COR-L47 (cell line): ENCODE measurements at regions not wholly inside any gene's neighbourhood (a gene's known extent, or its start where the extent isn't known, plus 50 kb on each side); places are given as distances from the start of the nearest gene placed in this dataset.
"Not testable (repeated sequence)": the region's sequence is repeated elsewhere in the genome, so short reads cannot be mapped to it uniquely, and the experiment has no call there.

Experiments used
- DNase-seq: peaks from one replicate; lab custom pipeline; 2025; lab: John Stamatoyannopoulos, UW

DNA sequence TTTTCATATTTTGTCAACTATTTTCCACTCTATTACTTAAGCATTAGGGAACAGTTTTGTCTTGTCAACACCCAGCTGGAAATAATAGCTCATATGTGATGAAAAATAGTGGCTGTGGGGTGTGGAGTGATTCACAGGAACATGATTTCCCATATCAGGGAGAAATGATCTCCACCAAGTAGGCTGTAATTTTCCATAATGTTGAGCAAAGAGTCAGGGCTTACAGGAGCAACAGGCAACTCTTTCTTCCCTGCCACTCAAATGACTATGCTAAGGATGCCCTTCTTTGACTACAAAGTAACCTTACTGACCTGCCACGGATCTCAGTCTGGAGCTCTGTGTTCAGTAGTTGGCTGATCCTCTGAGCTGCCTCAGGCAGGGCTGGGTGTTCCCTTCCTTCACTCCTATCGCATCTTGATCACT is 90.0 kb upstream of the GATB start:
- DNase-seq, result no peak

DNA sequence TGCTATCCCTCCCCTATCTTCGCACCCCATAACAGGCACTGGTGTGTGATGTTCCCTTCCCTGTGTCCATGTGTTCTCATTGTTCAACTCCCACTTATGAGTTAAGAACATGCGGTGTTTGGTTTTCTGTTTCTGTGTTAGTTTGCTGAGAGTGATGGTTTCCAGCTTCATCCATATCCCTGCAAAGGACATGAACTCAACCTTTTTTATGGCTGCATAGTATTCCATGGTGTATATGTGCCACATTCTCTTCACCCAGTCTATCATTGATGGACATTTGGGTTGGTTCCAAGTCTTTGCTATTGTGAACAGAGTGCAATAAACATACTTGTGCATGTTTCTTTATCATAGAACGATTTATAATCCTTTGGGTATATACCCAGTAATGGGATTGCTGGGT is 84.7 kb upstream of the GATB start:
- DNase-seq, result not testable (repeated sequence)

DNA sequence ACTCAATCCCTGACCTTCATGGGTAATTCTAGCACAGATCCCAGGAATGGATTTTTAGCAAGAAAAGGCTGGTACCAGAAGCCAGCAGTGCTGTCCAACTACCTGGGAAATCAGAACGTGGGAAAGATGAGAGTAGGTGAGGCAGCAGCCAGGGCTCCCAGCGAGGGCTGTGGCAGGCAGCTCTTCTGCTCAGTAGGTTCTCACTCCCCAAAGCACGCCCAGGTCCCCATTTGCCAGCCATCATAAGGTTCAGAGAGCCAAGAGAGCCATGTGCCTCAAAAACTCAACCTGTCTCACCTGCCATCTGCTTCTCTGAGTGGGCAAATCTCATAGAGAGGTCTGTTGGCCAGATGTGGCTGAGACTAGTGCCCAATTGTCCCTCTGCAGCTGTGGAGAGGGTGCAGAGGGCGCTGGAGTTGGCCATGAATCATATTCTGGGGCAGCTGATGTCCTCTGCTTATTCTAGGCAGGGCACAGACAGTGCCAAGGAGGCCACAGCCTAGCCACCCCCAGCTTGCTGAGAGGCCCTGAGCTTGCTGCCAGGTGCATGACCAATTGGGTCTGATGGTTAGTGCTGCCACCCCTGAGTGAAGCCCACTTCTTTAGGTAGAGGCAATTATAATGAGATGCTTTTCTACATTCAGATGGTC is 81.7 kb upstream of the GATB start:
- no peak for DNase-seq

DNA sequence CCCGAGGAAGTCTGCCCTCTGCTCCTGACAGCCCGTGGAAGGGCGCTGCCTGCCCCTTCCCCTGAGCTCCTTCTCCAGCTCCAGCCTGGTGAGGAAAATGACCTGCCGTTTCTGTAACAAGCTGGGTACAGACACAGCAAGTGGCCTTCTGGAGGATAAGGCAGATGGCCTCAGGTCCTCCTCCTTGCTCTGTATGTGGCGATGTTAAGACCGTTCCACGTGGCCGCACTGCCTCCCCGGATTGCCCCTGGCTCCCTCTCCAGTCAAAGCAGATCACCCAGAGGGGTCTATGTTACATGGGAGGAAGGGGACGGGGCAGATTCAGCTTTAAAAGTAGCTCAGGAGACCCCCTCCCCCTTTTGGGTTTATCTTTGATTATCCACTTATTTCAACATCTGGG is 80.3 kb upstream of the GATB start:
- no peak for DNase-seq

DNA sequence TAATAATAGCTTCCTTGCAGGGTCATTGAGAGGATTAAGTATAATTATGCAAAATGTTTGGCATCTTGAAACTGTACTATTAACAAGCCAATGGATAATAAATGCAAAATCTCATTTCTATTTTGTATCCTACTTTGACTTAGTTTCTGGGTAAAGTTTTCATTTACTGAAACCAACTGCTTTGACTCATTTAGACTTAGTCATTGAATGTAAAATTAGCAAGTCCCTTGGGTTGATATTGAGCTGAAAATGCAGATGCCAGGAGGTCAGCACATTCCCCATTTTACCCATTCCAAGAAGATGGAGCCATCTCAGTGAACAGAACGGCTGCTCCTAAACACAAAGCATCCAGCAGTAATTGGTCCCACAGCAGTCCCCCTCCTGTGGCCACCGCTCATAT is 74.7 kb upstream of the GATB start:
- no peak for DNase-seq

DNA sequence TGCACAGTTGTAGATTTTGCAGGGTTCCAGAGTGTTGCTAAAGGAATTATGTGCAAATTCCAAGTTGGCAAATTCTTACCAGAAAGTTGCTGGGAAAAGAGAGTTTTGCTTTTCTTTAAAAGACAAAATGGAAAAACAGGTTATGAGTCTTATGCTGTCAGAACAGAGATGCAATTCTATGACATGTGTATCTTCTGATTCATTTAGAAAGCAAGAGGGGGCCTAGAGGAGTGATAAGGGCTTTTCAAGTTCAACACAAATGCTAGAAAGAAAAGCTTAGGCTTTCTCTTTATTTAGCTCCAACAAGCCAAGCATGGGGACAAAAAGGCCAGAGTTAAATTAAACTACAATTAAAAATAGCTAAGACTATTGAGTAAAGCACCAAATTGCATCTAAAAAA is 72.4 kb upstream of the GATB start:
- no peak for DNase-seq

DNA sequence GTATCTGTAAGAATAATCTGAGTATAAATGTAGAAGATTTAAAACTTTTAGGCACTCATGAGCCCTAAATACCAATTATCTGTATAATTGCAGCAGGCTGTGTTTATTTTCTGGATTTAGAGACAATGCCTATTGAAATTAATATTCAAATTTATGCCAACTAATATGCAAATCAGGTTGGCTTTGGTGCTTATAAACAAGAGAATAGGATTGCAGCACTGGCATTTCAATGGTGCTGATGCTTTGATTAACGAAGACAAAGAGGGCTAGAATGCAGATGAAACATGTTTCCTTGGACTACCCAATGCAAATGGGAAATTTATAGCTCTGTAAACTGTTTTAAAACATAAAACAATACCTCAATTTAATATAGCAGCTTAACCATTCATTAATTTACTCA is 70.7 kb upstream of the GATB start:
- DNase-seq, result no peak

DNA sequence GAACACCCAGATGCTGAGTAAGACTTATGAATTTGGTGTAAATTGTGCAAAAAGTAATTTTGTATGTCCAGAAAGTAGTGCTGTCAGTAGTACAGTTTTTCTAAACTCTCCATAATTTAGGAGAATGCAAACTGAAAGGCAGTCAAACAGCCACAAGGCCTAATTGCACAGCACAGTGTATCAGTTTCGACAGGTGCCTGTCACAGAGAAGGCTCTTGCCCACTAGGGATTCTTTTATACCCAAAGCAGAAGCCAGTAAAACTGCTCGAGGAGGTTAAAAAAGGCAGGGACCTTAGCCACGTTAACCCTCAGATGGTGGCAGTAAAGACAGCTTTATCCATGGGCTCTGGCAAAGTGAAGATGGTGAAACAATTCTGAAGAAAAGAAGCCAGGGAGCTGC is 69.4 kb upstream of the GATB start:
- DNase-seq, result no peak

DNA sequence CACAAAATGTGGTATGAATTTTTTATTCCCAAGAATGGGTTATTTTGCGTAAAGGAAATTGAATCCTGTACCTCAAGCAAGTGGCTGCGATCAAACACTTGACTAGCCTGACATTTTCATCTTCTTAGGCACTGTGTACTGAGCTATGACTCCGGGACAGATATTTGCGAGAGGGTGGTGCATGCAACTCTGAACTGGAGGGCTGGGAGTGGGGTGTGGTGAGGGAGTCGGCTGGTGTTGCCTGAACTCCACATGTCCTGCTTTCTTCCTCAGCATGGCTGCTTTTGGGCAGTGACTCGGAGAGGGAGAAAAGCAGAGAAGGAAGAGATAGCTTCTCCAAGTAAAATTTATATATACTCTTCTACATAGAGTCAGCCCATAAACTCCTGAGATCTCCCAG is 68.5 kb upstream of the GATB start:
- DNase-seq, result no peak

DNA sequence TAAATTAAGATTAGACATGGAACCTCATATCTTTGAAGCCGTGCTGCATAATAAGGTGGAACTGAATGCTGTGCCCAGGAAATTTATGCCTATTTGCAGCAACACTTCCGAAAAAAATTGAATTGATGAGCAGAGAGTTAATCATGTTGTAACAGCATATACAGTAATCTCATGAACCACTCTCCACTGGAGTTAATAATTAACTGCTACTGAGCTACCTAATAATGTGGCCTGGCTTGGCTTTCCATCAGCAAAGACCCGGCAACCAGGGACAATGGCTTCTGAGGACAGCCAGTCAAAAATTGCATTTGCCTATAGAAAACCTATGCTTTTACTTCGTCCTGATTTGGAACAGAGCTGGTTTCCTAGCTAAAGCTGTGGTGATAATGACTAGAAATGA is 63.8 kb upstream of the GATB start:
- no peak for DNase-seq

DNA sequence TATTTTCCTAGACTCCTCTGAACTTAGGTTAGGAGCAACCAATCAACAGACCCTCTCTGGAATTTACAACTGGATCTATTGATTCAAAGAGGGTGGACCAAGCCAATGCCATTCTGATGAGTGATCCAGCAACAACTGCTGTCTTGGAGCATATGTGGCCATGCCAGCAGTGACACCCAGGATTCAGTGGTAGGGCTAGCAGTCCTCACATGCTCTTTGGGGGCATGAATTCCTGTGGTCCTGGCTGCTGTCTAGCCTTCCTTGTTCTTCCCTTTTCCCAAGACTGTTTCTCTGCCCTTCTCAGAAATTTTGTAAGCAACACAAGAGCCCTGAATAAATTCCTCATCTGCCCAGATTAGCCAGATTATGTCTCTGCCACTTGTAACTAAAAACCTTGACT is 61.5 kb upstream of the GATB start:
- no peak for DNase-seq

DNA sequence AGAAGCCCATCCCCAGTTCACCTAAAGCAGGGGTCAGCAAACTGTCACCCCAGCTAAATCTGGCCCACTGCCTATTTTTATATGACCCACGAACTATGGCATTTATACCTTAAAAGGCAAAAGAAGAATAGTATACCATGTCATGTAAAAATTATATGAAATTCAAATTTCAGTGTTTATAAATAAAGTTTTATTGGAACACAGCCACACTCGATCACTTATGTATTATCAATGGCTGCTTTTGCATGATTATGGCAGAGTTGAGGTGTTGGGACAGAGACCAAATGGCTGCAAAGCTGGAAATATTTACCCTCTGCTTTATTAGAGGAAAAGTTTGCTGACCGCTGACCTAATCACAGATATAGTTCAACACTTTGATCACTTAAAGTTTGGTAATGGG is 59.2 kb upstream of the GATB start:
- no peak for DNase-seq

DNA sequence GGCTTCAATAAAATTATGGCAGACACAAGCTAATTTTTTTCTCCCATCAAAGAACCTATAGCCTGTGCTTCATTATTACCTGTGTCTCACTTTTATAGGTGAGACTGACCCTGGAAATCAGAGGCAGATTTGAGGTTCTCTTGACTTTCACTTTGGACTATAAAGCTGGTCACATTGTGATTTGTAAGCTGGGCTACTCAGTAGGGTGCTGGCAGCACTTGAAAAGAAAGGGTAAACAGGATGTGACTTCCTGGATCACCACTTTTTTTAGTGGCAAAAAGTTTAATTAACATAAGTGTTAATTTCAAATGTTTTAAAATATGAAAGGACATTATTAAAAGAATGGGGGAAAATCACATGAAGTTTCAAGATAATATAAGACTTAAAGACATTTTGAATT is 50.6 kb upstream of the GATB start:
- DNase-seq, result no peak
